ENCODE measurements at regions not wholly inside any gene's neighbourhood (a gene's known extent, or its start where the extent isn't known, plus 50 kb on each side); places are given as distances from the start of the nearest gene placed in this dataset.
A peak's percentile ranks its signal among the peaks of the same experiment; 100 is the strongest.

DNA sequence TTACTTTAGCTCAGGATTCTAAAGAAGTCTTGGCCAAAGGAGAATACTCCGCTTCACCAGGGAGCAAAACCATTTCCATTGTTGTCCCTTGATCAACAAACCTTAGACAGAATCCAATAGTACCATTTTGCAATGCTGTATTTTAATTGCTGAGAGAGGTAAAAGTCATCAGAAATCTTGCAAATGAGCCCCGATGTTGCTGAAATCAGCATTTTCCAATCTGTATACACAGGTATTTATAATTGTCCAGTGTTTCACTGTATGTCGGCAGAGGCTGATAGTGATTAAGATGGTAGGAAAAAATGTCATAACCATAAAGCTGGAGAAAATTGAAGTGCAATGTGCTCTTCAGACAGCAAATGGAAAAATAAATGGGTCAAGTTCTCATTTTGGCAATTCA lies 170.0 kb upstream of the ARL4C start:
- H3K9me3 Mint-ChIP-seq, result peaks cover 11% of the 10 kb centered on the region
- H3K27me3 Mint-ChIP-seq (ENCODE audit: low read depth), result peaks cover 6% of the 10 kb centered on the region
- peaks cover 4% of the 10 kb centered on the region for H3K36me3 Mint-ChIP-seq (ENCODE audit: low read depth)
- no peak overlapping the region for H3K4me3 Mint-ChIP-seq
- H3K27ac Mint-ChIP-seq (ENCODE audit: unreplicated experiment), result no peak overlapping the region
- DNase-seq (ENCODE audit: low read depth, low spot score), result no peak
- peaks cover 23% of the 10 kb centered on the region for H3K4me1 Mint-ChIP-seq
- TF ChIP-seq, protein P1, sequence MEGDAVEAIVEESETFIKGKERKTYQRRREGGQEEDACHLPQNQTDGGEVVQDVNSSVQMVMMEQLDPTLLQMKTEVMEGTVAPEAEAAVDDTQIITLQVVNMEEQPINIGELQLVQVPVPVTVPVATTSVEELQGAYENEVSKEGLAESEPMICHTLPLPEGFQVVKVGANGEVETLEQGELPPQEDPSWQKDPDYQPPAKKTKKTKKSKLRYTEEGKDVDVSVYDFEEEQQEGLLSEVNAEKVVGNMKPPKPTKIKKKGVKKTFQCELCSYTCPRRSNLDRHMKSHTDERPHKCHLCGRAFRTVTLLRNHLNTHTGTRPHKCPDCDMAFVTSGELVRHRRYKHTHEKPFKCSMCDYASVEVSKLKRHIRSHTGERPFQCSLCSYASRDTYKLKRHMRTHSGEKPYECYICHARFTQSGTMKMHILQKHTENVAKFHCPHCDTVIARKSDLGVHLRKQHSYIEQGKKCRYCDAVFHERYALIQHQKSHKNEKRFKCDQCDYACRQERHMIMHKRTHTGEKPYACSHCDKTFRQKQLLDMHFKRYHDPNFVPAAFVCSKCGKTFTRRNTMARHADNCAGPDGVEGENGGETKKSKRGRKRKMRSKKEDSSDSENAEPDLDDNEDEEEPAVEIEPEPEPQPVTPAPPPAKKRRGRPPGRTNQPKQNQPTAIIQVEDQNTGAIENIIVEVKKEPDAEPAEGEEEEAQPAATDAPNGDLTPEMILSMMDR (conservative IDR thresholded peaks at IDR 0.05), result no peak

DNA sequence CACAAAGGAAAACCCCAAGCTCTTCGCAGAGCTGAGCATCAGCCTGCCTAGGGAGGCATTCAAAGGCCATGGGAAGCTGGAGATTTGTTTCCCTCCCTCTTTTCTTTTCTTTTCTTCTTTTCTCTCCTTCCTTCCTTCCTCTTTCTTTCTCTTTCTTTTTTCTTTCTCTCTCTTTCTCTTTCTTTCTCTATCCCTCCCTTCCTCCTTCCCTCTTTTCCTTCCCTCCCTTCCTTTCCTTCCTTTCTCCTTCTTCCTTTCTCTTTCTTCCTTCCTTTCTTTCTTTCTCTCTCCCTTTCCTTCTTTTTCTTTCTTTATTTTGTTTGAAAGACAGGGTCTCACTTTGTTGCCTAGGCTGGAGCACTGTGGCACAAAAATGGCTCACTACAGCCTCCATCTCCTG lies 168.4 kb upstream of the ARL4C start:
- peaks cover 3% of the 10 kb centered on the region for H3K27me3 Mint-ChIP-seq (ENCODE audit: low read depth)
- H3K4me1 Mint-ChIP-seq, result peaks cover 15% of the 10 kb centered on the region
- H3K36me3 Mint-ChIP-seq (ENCODE audit: low read depth), result peaks cover 11% of the 10 kb centered on the region
- TF ChIP-seq, protein P1 (conservative IDR thresholded peaks at IDR 0.05), result no peak
- H3K27ac Mint-ChIP-seq (ENCODE audit: unreplicated experiment), result no peak overlapping the region
- H3K9me3 Mint-ChIP-seq, result peaks cover 20% of the 10 kb centered on the region
- DNase-seq (ENCODE audit: low read depth, low spot score), result no peak
- H3K4me3 Mint-ChIP-seq, result no peak overlapping the region

DNA sequence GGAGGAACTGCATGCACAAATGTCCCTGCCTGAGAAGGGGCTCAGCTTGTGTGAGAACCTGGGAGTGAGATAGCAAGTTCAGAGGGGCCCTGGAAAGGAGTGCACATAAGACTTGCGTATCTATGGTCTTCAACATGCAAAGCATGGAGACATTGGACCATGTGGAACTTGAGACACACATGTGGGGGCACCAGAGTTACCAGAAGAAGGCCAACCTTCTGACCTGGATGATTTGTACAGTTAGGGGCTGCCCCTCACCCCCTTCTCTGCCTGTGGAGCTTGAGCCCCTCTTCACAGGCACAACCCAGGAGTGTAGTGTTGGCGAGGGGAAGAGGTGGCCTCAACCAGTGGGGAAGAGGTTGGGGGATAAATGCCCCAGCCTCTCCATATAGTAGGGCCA lies 165.0 kb upstream of the ARL4C start:
- Mint-ChIP-seq H3K4me3 (no peak overlapping the region), H3K27me3 (ENCODE audit: low read depth) (peaks cover 3% of the 10 kb centered on the region), H3K9me3 (peaks cover 24% of the 10 kb centered on the region), H3K27ac (ENCODE audit: unreplicated experiment) (peak overlapping the region; percentile 48), H3K36me3 (ENCODE audit: low read depth) (peaks cover 19% of the 10 kb centered on the region), H3K4me1 (peaks cover 7% of the 10 kb centered on the region)
- DNase-seq (ENCODE audit: low read depth, low spot score), result no peak
- TF ChIP-seq, protein P1 (conservative IDR thresholded peaks at IDR 0.05), result no peak

DNA sequence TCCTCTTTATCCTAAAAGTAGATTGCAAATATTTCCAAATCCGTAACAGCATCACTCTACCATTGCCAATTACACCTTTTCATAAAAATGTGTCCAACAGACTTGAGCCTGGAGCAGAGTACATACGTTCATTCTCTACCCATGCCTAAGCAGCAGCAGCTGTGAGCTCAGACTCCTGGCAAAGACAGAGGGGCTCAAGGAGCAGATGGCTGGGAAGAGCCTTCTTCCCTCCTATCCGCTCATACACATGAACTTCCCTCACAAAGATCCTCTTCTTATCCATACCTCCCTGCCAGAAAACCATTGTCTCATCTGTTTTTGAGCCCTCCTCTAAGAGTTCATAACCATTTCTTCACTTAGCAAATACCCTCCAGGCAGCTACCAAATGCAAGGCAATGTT lies 164.3 kb upstream of the ARL4C start:
- H3K4me1 Mint-ChIP-seq, result peaks cover 7% of the 10 kb centered on the region
- no peak overlapping the region for H3K4me3 Mint-ChIP-seq
- TF ChIP-seq, protein P1 (conservative IDR thresholded peaks at IDR 0.05), result no peak
- H3K9me3 Mint-ChIP-seq, result peaks cover 24% of the 10 kb centered on the region
- H3K27me3 Mint-ChIP-seq (ENCODE audit: low read depth), result peaks cover 3% of the 10 kb centered on the region
- no peak overlapping the region for H3K27ac Mint-ChIP-seq (ENCODE audit: unreplicated experiment)
- H3K36me3 Mint-ChIP-seq (ENCODE audit: low read depth), result peaks cover 19% of the 10 kb centered on the region
- DNase-seq (ENCODE audit: low read depth, low spot score), result no peak

DNA sequence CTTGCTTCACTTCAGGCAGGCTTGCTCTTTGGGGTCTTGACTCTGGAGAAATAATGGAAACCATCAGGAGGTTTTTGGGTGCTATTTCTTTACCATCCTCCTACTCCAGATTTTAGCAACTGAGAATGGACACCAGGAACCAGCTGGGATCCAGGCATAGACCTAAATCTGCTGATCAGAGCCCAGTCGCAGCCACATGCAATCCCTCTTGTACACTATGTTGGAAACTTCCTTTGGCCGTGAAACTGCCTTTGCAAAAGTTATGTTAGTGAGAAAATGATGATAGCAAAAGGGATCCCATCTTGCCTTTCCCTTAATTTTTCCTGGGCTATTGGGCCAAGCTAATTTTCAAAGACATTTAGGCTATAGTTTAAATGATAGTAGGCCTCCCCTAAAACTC lies 158.8 kb upstream of the ARL4C start:
- no peak overlapping the region for H3K27ac Mint-ChIP-seq (ENCODE audit: unreplicated experiment)
- H3K4me1 Mint-ChIP-seq, result no peaks in the 10 kb centered on the region
- no peaks in the 10 kb centered on the region for H3K27me3 Mint-ChIP-seq (ENCODE audit: low read depth)
- no peak for DNase-seq (ENCODE audit: low read depth, low spot score)
- H3K9me3 Mint-ChIP-seq, result peaks cover 5% of the 10 kb centered on the region
- H3K4me3 Mint-ChIP-seq, result no peak overlapping the region
- TF ChIP-seq, protein P1 (conservative IDR thresholded peaks at IDR 0.05), result no peak
- H3K36me3 Mint-ChIP-seq (ENCODE audit: low read depth), result peaks cover 8% of the 10 kb centered on the region

DNA sequence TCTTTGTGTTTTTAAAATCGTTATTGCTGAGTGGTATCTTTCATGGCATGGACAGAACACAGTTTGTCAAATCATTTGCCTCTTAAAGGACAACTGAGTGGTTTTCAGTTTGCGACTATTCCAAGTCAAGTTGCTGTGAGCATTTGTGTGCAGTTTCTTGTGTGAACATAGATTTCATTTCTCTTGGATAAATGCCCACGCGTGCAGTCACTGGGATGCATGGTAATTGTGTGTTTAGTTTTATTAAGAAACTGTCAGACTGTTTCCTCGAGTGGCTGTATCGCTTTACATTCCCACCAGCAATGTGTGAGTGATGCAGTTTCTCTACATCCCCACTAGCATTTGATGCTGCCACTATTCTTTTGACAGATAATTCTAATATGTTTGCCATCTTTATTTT lies 154.0 kb upstream of the ARL4C start:
- H3K9me3 Mint-ChIP-seq, result no peaks in the 10 kb centered on the region
- H3K27me3 Mint-ChIP-seq (ENCODE audit: low read depth), result no peaks in the 10 kb centered on the region
- no peak overlapping the region for H3K4me3 Mint-ChIP-seq
- H3K27ac Mint-ChIP-seq (ENCODE audit: unreplicated experiment), result no peak overlapping the region
- TF ChIP-seq, protein P1 (conservative IDR thresholded peaks at IDR 0.05), result no peak
- H3K36me3 Mint-ChIP-seq (ENCODE audit: low read depth), result no peaks in the 10 kb centered on the region
- no peaks in the 10 kb centered on the region for H3K4me1 Mint-ChIP-seq
- no peak for DNase-seq (ENCODE audit: low read depth, low spot score)

Measured in neural crest cell (in vitro differentiated cells).